ENCODE measurements at regions not wholly inside any gene's neighbourhood (a gene's known extent, or its start where the extent isn't known, plus 50 kb on each side); places are given as distances from the start of the nearest gene placed in this dataset.

GRCh38 chrY:21082639-21083038 lies 326.7 kb downstream of the RPS4Y2 start:
- TF ChIP-seq POLR2A (IDR thresholded peaks at IDR 0.05) (no peak), CTCF (IDR thresholded peaks at IDR 0.05) (no peak)
